ENCODE measurements at regions not wholly inside any gene's neighbourhood (a gene's known extent, or its start where the extent isn't known, plus 50 kb on each side); places are given as distances from the start of the nearest gene placed in this dataset.

DNA sequence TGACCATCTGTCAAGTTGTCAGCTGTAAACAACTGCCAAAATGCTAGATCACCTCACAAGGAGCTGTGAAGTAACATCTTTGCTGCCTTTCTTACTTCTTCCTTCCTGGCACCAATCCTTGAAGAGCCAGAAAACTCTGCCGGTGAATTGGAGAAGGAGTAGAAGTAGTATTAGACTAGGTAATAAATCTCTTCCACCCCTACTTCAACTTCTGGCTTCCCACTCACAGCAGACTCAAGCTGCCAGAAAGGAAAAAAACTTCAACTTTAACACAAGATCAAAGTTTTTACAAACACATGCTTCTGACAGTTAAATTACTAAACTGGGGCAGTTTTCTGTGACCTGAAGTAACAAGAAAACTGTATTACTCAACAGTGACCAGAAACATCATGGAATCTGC, 164.7 kb upstream of the SLC7A11 start:
- H3K27ac ChIP-seq (replicated peaks in 1 of 4) = no peak overlapping the region
- TF ChIP-seq, protein P1, sequence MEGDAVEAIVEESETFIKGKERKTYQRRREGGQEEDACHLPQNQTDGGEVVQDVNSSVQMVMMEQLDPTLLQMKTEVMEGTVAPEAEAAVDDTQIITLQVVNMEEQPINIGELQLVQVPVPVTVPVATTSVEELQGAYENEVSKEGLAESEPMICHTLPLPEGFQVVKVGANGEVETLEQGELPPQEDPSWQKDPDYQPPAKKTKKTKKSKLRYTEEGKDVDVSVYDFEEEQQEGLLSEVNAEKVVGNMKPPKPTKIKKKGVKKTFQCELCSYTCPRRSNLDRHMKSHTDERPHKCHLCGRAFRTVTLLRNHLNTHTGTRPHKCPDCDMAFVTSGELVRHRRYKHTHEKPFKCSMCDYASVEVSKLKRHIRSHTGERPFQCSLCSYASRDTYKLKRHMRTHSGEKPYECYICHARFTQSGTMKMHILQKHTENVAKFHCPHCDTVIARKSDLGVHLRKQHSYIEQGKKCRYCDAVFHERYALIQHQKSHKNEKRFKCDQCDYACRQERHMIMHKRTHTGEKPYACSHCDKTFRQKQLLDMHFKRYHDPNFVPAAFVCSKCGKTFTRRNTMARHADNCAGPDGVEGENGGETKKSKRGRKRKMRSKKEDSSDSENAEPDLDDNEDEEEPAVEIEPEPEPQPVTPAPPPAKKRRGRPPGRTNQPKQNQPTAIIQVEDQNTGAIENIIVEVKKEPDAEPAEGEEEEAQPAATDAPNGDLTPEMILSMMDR (IDR thresholded peaks at IDR 0.05) = no peak
- TF ChIP-seq POLR2AphosphoS5 (IDR thresholded peaks at IDR 0.05) (no peak), POLR2A (IDR thresholded peaks at IDR 0.05; ENCODE audit: low read depth) (no peak), EP300 (IDR thresholded peaks at IDR 0.05) (no peak)
- H3K4me1 ChIP-seq = peaks cover 0 to 13% (median 0%) of the 10 kb centered on the region in 4 donors
- H3K4me3 ChIP-seq = no peak overlapping the region
- intact Hi-C loops (cut with DNase I) = no loop called here
- no peak for DNase-seq (ENCODE audit: extremely low spot score)
- 11% methylated on average over 1 of the region's 1 CpG for WGBS
- no peaks in the 10 kb centered on the region for H3K9me3 ChIP-seq
- no peaks in the 10 kb centered on the region for H3K27me3 ChIP-seq
- H3K36me3 ChIP-seq = no peaks in the 10 kb centered on the region

DNA sequence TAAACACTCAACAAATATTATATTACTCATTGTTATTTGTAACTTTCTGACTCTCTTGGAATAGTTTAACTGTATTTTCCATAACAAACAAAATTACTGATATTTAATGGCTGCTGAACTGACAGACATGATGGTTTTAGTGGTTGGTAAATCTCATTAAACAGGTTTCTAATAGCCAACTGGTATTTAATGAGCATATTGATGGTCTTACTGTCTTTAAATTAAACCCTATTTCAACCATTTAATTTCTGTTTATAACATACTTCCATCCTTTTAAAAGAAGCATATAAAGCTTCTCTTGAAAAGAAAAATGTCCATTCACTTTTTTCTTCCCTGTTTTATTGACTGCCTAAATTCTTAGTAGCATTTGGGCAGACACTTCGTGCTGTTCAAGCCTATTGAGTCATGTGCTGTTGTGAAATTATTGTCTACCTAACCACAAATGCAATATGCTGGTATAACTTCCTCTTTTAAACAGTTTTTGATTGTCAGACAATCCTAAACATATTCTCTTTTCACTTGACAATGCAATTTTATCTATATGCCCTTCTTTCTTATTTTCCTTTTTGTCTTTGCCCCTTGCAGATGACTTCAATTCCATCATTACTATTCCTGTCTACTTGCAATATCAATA, 163.9 kb upstream of the SLC7A11 start:
- DNase-seq (ENCODE audit: extremely low spot score) = no peak
- peaks cover 5 to 17% (median 6%) of the 10 kb centered on the region in 4 donors for H3K4me1 ChIP-seq
- intact Hi-C loops (cut with DNase I) = no loop called here
- no peaks in the 10 kb centered on the region for H3K9me3 ChIP-seq
- no peaks in the 10 kb centered on the region for H3K36me3 ChIP-seq
- H3K4me3 ChIP-seq = no peak overlapping the region
- WGBS = 74% methylated on average over 1 of the region's 1 CpG
- no peaks in the 10 kb centered on the region for H3K27me3 ChIP-seq
- no peak overlapping the region for H3K27ac ChIP-seq (replicated peaks in 1 of 4)
- TF ChIP-seq POLR2A (IDR thresholded peaks at IDR 0.05; ENCODE audit: low read depth) (no peak), EP300 (IDR thresholded peaks at IDR 0.05) (no peak), POLR2AphosphoS5 (IDR thresholded peaks at IDR 0.05) (no peak)
- TF ChIP-seq, protein P1 (IDR thresholded peaks at IDR 0.05) = no peak

DNA sequence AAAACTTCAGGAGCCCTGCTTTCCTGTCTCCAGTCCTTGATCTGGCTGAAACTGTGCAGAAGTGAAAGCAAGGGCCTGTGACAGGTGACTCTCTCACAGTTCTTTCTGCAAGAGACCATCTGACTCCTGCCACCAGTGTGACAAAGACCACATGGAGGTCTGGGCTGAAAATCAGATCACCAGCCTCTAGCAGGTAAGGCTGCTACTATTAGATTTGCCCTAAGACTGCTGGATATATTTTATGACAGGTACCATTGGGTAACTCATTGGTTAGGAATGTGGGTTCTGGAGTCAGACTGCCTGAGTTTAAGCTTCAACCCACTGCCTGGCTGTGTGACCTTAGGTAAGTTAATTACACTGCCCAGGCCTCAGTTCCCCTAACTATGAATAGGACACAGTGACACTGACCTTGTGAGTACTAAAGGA, 163.3 kb upstream of the SLC7A11 start:
- no peak overlapping the region for H3K27ac ChIP-seq (replicated peaks in 1 of 4)
- no peak for DNase-seq (ENCODE audit: extremely low spot score)
- no peaks in the 10 kb centered on the region for H3K9me3 ChIP-seq
- H3K36me3 ChIP-seq = no peaks in the 10 kb centered on the region
- H3K4me1 ChIP-seq = peaks cover 8 to 22% (median 10%) of the 10 kb centered on the region in 4 donors
- TF ChIP-seq, protein P1 (IDR thresholded peaks at IDR 0.05) = no peak
- no peak for TF ChIP-seq EP300 (IDR thresholded peaks at IDR 0.05)
- TF ChIP-seq POLR2AphosphoS5 (IDR thresholded peaks at IDR 0.05) = no peak
- no peak for TF ChIP-seq POLR2A (IDR thresholded peaks at IDR 0.05; ENCODE audit: low read depth)
- intact Hi-C loops (cut with DNase I) = no loop called here
- no peak overlapping the region for H3K4me3 ChIP-seq
- H3K27me3 ChIP-seq = no peaks in the 10 kb centered on the region

DNA sequence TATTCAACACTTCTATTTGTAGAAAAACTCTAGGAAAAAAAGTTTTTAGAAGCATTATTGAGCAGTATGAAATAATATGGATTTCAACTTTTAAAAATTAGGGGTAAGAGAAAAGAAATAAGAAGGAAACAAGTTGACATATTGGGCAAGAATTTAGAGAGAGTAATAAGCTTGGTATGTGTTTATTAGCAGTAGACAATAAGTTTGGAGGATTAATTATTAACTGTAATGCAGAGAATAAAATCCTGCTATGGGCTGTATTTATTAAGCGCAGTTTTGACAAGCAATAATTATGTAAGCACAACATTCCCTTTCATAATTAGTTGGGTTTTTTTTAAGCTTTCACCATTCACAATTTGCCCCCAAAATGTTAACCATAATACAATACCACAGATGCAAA, 162.7 kb upstream of the SLC7A11 start:
- Histone ChIP-seq H3K4me3 (no peak overlapping the region), H3K4me1 (peaks cover 8 to 26% (median 12%) of the 10 kb centered on the region in 4 donors), H3K9me3 (no peaks in the 10 kb centered on the region), H3K27me3 (no peaks in the 10 kb centered on the region), H3K27ac (replicated peaks in 1 of 4) (no peak overlapping the region), H3K36me3 (no peaks in the 10 kb centered on the region)
- TF ChIP-seq POLR2A (IDR thresholded peaks at IDR 0.05; ENCODE audit: low read depth) (no peak), EP300 (IDR thresholded peaks at IDR 0.05) (no peak), POLR2AphosphoS5 (IDR thresholded peaks at IDR 0.05) (no peak)
- TF ChIP-seq, protein P1 (IDR thresholded peaks at IDR 0.05) = no peak
- intact Hi-C loops (cut with DNase I) = no loop called here
- WGBS = 94% methylated on average over 1 of the region's 1 CpG
- no peak for DNase-seq (ENCODE audit: extremely low spot score)

DNA sequence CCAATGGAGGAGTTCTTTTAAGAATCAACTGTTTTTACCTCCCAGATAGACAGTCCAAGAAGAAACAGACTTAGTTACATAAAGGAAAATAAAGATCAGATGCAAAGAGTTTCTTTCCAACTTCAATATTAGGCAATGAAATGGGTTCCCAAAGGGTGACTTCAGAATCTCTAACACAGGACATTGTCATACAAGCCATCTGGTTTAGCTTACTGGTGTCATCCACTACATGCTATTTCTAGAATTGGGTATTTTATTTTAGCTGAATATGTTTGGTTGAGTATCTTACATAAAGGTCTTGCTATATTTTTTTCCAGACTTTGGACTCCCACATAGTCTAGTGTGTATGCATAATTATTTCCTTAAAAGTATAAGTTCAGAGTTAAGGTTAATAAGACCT, 162.1 kb upstream of the SLC7A11 start:
- Histone ChIP-seq H3K27me3 (no peaks in the 10 kb centered on the region), H3K4me3 (no peak overlapping the region), H3K9me3 (no peaks in the 10 kb centered on the region), H3K4me1 (peaks cover 8 to 27% (median 13%) of the 10 kb centered on the region in 4 donors), H3K27ac (replicated peaks in 1 of 4) (no peak overlapping the region), H3K36me3 (no peaks in the 10 kb centered on the region)
- DNase-seq (ENCODE audit: extremely low spot score) = no peak
- TF ChIP-seq POLR2AphosphoS5 (IDR thresholded peaks at IDR 0.05) (no peak), POLR2A (IDR thresholded peaks at IDR 0.05; ENCODE audit: low read depth) (no peak), EP300 (IDR thresholded peaks at IDR 0.05) (no peak)
- TF ChIP-seq, protein P1 (IDR thresholded peaks at IDR 0.05) = no peak
- intact Hi-C loops (cut with DNase I) = no loop called here

All from esophagus muscularis mucosa (tissue), 4 donors.